NCI-H1105 (cell line): ENCODE measurements at regions not wholly inside any gene's neighbourhood (a gene's known extent, or its start where the extent isn't known, plus 50 kb on each side); places are given as distances from the start of the nearest gene placed in this dataset.
"Not testable (repeated sequence)": the region's sequence is repeated elsewhere in the genome, so short reads cannot be mapped to it uniquely, and the experiment has no call there.

Source experiments
- DNase-seq: peaks from one replicate; lab custom pipeline; 2025; lab: John Stamatoyannopoulos, UW

DNA sequence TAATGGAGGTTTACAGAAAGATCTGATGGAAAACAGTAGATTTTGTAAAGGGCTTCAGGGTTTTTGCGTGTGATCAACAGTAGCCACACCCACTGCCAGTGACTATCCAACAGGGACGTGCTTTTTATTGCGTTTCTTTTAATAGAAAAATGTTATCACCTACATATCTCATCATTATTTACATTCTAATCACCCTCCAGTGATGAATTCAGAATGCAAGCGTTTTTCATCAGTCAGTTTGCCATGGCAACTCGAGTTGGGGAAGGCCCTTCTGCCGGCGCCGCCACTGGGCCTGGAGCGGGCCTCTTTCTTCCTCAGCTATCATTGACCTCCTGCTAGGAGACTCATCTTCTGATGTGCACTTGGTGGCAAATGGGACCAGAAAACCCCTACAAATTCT, 90.3 kb upstream of the TMTC4 start:
- no peak for DNase-seq

DNA sequence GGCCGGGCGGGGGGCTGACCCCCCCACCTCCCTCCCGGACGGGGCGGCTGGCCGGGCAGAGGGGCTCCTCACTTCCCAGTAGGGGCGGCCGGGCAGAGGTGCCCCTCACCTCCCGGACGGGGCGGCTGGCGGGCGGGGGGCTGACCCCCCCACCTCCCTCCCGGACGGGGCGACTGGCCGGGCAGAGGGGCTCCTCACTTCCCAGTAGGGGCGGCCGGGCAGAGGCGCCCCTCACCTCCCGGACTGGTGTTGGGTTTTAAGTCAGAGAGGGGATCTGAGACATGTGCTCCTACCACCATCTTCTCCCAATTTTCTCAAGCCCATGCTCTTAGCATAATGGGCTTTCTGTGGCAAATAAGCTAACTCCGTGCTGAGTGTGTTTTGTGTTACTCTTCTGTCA, 87.5 kb upstream of the TMTC4 start:
- not testable (repeated sequence) for DNase-seq

DNA sequence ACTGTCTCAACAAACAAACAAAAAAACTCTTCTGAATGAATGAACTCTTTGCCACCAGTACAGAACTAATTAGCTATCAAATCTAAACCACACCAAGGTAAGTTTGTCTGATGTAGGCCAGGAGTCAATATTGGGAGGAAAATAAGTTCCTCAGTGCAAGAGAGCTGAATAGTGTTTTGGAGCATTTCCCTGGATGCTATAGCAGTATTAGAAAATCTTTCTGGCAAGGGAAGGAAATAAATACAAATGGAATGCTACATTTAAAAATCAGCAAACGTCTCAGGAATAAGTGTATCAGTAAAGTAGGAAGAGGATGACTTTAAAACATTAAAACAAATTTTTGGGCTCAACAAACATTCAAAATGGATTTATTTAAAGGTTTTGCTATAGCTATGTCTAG, 81.3 kb upstream of the TMTC4 start:
- DNase-seq, result no peak

DNA sequence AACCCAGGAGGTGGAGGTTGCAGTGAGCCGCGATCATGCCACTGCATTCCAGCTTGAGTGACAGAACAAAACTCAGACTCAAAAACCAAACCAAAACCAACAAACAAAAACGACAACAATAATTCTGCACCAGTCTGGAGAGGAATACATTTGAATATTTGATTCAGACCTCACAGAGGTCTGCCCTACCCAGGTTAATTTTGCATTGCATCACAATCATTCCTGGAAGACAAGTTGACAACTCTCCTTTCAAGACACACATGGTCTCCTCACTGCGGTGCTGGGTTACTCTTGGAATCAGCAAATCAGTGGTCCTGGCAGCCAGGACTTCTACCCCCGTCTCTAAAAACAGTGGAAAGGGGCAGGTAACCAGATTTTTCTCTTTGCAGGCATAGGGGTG, 79.9 kb upstream of the TMTC4 start:
- DNase-seq, result no peak

DNA sequence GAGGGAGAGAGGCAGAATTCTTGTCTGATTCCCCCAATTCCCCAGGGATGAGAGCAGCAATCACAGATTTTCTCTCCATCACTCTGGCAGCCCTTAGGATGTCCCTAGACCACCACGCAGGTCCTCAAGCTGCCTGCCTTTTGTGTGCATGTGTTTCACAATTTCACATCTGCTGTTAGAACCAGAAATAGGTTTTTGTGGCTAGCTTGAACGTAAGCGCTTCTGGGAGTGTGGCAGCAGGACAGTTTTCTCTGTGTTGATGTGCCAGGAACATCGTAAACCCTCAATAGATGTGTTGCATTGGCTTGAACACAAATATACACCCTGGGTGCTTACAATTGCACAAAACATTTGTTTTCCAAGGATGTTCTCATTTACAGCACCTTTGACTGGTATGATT, 78.8 kb upstream of the TMTC4 start:
- no peak for DNase-seq

DNA sequence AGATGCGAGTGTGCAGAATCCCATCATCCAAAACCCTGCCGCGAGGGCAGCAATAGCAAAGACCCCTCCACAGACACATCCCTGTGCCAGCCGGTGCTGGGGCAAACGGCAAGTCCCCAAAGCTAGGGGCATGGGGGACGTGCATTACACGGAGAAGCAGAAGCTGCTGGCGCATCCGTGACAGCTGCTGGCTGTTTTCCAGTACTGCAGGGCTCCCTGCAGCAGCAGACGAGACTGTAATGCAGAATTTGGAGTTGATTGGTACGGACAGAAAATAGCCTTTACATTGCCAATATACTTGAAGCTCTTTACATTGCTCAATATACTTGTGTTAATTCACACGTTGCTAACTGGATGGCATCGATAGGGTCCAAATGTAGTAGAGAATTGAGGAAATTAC, 77.2 kb upstream of the TMTC4 start:
- DNase-seq, result no peak

DNA sequence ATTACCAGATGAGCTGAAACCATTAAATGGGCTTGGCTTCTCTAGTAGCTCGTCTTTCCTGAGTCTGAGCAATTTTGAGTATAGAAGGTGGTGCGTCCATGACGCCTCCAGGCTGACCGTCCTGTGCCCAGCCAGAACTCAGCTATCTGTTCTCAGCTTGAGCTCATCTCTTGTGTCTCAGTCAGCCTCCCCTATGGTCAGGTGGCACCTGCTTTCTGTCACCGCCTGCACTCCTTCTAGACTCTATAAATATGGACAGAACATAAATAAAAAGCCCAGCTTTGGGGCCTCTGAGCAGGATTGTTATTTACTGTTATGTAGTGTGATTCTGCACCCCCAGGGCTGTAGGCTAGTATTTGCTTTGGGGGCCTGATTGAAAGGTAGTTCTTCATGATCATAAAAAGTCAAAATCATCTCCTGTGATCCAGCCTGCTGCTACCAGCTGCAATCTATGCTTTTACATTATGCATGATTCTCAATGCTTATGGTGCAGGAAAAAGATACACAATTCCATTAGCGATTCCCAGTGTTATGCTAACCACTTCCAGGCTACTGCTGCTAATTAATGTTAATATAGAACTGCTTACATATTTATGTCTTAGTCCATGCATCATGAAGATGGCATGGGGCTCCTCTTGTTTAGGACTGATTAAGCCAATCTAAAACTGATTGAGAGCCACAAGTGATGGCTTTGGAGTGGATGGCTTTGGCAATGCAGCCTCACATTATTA, 72.5 kb upstream of the TMTC4 start:
- DNase-seq, result no peak

DNA sequence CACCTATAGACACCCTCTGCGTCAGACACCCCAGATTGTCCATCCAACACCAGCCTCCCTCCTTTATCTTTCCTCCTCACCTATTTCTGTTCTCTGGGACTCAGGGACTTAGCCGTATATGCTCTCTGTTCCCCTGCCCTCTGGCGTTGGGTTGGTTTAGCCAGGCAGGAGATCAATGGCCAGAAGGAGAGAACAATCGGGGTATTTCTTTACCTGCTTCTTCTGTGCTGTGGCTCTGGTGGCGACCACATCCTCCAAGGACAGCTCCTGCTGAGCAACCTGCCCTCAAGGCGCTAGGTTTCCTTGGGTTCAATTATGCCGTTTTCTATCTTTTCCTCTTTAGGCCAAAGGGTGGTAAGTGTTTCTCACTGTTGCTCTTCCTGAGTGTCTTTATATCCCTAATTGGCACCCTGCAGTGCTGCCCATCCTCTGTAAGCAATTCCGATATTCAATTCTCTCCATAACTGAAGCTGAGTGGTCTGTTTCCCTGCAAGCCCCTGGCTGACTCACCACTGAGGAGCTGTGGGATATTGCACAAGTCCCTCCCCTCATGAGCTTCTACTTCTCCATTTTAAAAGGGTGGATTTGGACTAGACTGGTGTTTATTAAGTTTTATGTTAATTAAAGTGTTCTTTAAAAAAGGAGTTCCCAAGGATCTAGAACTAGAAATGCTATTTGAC, 63.7 kb upstream of the TMTC4 start:
- DNase-seq, result no peak

DNA sequence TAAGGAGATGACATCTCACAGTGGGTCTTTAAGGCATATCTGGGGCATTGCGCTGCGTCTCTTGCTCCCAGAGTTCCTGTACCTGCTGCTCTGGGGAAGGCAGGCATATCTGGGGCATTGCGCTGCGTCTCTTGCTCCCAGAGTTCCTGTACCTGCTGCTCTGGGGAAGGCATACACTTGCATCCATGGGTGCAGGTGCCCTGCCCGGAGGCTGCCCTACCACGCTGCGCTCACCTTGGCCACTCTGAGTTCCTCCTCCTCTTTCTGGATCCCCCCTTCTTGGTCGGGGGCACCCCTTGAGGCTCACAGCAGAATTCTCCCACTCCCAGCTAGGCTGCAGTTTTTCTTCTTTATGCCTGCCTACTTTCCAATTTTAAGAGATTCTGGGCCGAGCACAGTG, 60.9 kb upstream of the TMTC4 start:
- DNase-seq, result no peak

DNA sequence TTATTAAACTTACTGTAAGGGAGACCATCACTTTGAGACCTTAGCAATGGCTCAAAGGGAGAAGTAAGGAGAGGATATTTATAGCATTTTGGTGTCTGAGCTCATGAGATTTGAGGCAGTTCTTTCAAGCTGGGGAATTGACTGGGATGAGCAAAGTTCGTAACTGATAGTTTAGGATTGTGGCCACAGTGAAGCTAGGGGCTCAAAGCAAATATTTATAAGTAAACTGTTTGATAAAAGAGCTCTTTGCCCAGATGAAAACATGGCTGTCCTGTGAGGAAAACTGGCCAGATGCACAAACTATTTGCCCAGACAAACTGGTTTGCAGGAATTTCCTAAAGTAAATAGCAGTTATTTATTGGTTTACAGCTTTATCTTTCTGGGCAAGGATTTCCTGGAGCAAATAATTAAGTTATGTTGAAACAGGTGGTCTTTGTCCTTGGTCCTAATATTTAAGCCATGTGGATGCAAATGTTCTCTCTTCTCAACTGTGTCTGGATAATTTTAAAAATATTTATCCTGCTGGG, 59.7 kb upstream of the TMTC4 start:
- DNase-seq, result no peak

DNA sequence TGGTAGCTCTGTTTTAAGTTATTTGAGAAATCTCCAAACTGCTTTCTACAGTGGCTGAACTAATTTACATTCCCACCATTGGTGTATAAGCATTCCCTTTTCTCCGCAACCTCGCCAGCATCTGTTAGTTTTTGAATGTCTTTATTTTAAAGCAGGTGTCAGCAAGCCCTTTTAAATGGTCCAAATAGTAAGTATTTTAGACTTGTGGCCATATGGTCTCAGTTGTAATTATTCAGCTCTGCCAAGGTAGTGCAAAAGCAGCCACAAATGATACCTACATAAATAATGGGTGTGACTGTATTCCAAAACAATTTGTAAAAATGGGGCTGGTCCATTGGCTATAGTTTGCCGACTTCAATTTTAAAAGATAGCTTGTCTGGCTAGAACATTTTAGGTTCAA, 58.7 kb upstream of the TMTC4 start:
- no peak for DNase-seq

DNA sequence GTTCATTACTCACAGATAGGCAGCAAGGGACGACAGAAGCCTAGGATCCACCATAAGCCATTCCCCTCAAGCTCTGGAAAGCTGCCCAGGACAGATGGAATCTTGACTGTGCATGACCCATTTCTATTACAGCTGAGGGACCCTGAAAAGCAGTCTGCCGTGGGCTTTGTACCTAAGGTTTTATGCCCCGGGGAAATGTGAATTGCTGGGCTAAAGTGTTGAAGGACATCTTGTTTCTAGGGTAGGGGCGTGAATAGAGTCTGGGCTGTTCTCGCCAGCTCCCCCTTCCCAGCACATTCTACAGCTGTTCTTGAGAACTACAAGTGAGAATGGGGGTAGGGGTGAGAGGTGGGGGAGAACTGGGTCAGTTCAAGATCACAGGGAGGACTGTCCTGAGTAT, 53.6 kb upstream of the TMTC4 start:
- DNase-seq, result no peak

DNA sequence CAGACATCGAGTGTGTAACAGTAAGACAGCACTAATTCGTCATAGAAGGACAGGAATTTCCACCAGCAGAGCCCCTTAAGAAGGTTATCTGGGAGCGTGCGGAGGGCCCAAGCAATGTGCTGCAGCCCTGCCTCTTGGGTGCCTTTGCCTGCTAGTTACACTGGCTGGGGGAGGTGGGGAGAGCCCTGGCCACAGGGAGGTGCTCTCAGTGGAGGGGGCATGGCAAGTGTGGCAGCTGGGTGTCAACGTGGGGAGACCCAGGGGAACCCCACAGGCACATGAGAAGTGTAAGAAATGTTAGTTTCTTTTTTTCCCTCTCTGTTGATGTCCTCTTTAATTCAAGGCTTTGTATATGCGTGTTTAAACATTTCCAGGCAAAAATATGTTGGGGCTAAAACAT, 50.9 kb upstream of the TMTC4 start:
- DNase-seq, result no peak

DNA sequence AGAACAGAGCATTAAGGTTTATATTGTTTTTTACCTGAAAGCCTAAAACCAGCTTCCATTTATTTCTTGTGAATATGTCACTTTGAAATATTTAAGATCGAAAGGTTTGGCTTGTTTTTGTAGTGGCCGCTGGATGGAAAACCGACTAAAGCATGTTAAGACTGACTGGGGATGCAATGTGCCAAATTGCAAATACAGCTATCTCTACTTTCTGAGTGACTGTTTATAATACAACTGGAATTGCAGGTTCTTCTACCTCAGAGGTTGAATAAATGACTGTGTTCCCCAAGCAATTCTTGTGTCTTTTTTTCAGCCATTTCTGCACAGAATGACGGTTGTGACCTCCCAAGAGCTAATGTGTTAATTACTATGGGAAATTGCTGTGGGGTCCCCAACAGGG, 50.0 kb upstream of the TMTC4 start:
- no peak for DNase-seq
